K562 (cell line): ENCODE measurements at regions not wholly inside any gene's neighbourhood (a gene's known extent, or its start where the extent isn't known, plus 50 kb on each side); places are given as distances from the start of the nearest gene placed in this dataset.

Experiments used
- ATAC-seq: fragments of 200-7000 bp; cut with Tn5 transposase; 3 replicates; pipeline ENCODE4 v1.9.1; 2020; ENCODE audit warnings: moderate library complexity
- BruUV-seq: library from RNA; stranded (reverse); fragments of 400-500 nt; replicated peaks from 2 replicates; lab custom pipeline; 2021; lab: Mats Ljungman, UMichigan
- CTCF ChIA-PET: fragments of 300-600 bp; formaldehyde crosslinking; extraction: SDS; loops from one replicate; lab custom pipeline; 2021; ENCODE audit warnings: low intra/inter-chr PET ratio; lab: Yijun Ruan, JAX
- POLR2A ChIA-PET: fragments of 300-600, 350-650 bp; sonication (Branson Sonifier 250); formaldehyde crosslinking; extraction: SDS; loops from one replicate; lab custom pipeline; 2021; ENCODE audit warnings: antibody characterized with exemption, inconsistent platforms; lab: Yijun Ruan, JAX
- DNase-seq, 4 experiments: peaks; one replicate each; pipeline versions ENCODE4 v3.0.0 to v3.0.0-alpha.2; 2011 to 2018; ENCODE audit warnings: low spot score in 3 of 4, mixed read lengths in 3 of 4; ENCODE audit errors: extremely low read depth in 1 of 4
- FAIRE-seq: peaks from 2 replicates; lab custom pipeline; 2011; peaks lifted over from hg19 to GRCh38; lab: Jason Lieb, UNC
- H2AFZ ChIP-seq: 2 replicates; pipeline ENCODE4 v1.6.0; 2011; ENCODE audit warnings: low read depth, low read length, control low read depth, inconsistent platforms
- H3K27ac ChIP-seq: fragments of 200-600 bp; 3 replicates; pipeline ENCODE4 v1.8.0; 2011; ENCODE audit warnings: low read depth, mild to moderate bottlenecking, control low read depth, inconsistent platforms, low read length, moderate library complexity, mixed read lengths; ENCODE audit errors: extremely low read depth
- H3K27me3 ChIP-seq, 2 experiments: fragments of 300-600 bp in 1 of 2; 2 replicates in 1 of 2; 3 replicates in 1 of 2; pipeline versions ENCODE4 v1.6.0 to v1.8.0; 2011; ENCODE audit warnings: inconsistent platforms in 2 of 2, low read length in 2 of 2, mild to moderate bottlenecking in 1 of 2, mixed read lengths in 1 of 2, moderate library complexity in 1 of 2; ENCODE audit not compliant: control insufficient read depth in 2 of 2, insufficient read depth in 2 of 2
- H3K36me3 ChIP-seq: fragments of 300-600 bp; 3 replicates; pipeline ENCODE4 v1.8.0; 2011; ENCODE audit warnings: mild to moderate bottlenecking, low read length, inconsistent platforms; ENCODE audit not compliant: control insufficient read depth, insufficient read depth
- H3K4me1 ChIP-seq, 2 experiments: fragments of 200-600 bp in 1 of 2; replicated peaks in 1 of 2; 2 replicates in 1 of 2; 3 replicates in 1 of 2; pipeline versions ENCODE4 v1.5.1 to v1.8.0; 2011; ENCODE audit warnings: inconsistent platforms in 2 of 2, low read length in 2 of 2, mild to moderate bottlenecking in 1 of 2, mixed read lengths in 1 of 2, moderate library complexity in 1 of 2; ENCODE audit not compliant: control insufficient read depth in 2 of 2, insufficient read depth in 2 of 2
- H3K4me2 ChIP-seq: 2 replicates; pipeline ENCODE4 v1.6.1; 2011; ENCODE audit warnings: low read length, control low read depth, inconsistent platforms, mixed read lengths; ENCODE audit not compliant: insufficient read depth
- H3K4me3 ChIP-seq: fragments of 200-600 bp; sonication (generic), shearing (Covaris generic); 2 replicates; pipeline ENCODE4 v1.5.1; 2016; ENCODE audit warnings: control low read depth, inconsistent platforms
- H3K79me2 ChIP-seq: fragments of 200-600 bp; 3 replicates; pipeline ENCODE4 v1.8.0; 2011; ENCODE audit warnings: low read length, inconsistent platforms; ENCODE audit not compliant: control insufficient read depth, insufficient read depth
- H3K9ac ChIP-seq, 2 experiments: 2 replicates each; pipeline versions ENCODE4 v1.6.0 to v1.6.1; 2011; ENCODE audit warnings: low read depth in 2 of 2, low read length in 2 of 2, control low read depth in 1 of 2, inconsistent platforms in 1 of 2, mild to moderate bottlenecking in 1 of 2, mixed read lengths in 1 of 2; ENCODE audit not compliant: insufficient read depth in 1 of 2
- H3K9me1 ChIP-seq: one replicate; pipeline ENCODE4 v1.6.0; 2011; ENCODE audit warnings: inconsistent platforms, mild to moderate bottlenecking, low read length, moderate library complexity; ENCODE audit not compliant: control insufficient read depth, insufficient read depth
- H3K9me3 ChIP-seq: replicated peaks from 2 replicates; pipeline ENCODE4 v1.5.1; 2011; ENCODE audit warnings: low read depth, low read length, inconsistent platforms; ENCODE audit not compliant: control insufficient read depth, insufficient read depth
- H4K20me1 ChIP-seq: replicated peaks from 2 replicates; pipeline ENCODE4 v1.6.1; 2011; ENCODE audit warnings: low read length, inconsistent platforms, mixed read lengths; ENCODE audit not compliant: control insufficient read depth, insufficient read depth
- CHD7 ChIP-seq: fragments of 200-600 bp; sonication (generic); IDR thresholded peaks from one replicate; pipeline ENCODE4 v1.6.1; 2012; ENCODE audit warnings: mild to moderate bottlenecking, low read depth, low read length, inconsistent platforms
- IFI16 ChIP-seq: fragments of 250-450 bp; sonication (Bioruptor Pico); IDR thresholded peaks from 2 replicates; pipeline ENCODE4 v2.1.2; 2022; ENCODE audit warnings: mild to moderate bottlenecking, inconsistent platforms
- MNT ChIP-seq, 2 experiments: fragments of 450-650 bp; conservative IDR thresholded peaks; 2 replicates each; pipeline ENCODE4 v1.6.1; 2017; ENCODE audit warnings: mild to moderate bottlenecking in 2 of 2, moderate library complexity in 2 of 2
- SAFB2 ChIP-seq: fragments of 200-400 bp; formaldehyde crosslinking; IDR thresholded peaks from 2 replicates; pipeline ENCODE4 v1.6.1; 2018; ENCODE audit warnings: borderline replicate concordance, low read length, low read depth, moderate library complexity; ENCODE audit not compliant: severe bottlenecking
- UBTF ChIP-seq, 2 experiments: IDR thresholded peaks; 2 replicates each; pipeline ENCODE4 v1.6.1; 2012; ENCODE audit warnings: improper control_type of control experiment in 2 of 2, low read depth in 2 of 2, low read length in 2 of 2, borderline replicate concordance in 1 of 2
- WGBS: fragments of 100-300 bp; shearing (Covaris generic); methylation state at CpG from one replicate; pipeline ENCODE4 v1.1.6; 2016; ENCODE audit warnings: low coverage, mixed read lengths; ENCODE audit not compliant: insufficient coverage; ENCODE audit errors: missing lambda C conversion rate; 5-methylcytosine and 5-hydroxymethylcytosine counted together
- in situ Hi-C: fragments of 300-500 bp; cut with MboI; formaldehyde crosslinking; loops from 4 replicates; pipeline ENCODE4 v1.15.0; 2018; ENCODE audit warnings: inconsistent platforms, mixed read lengths
- intact Hi-C: fragments of 100-400 bp; cut with micrococcal nuclease; formaldehyde crosslinking; loops from 2 replicates; pipeline ENCODE4 v1.14.2; 2022

GRCh38 chr22:48630848-48631247 lies 1196.8 kb downstream of the BRD1 start:
- no TSS peak for BruUV-seq
- intact Hi-C loops (no loop called here), in situ Hi-C loops (no loop called here)
- no peak for FAIRE-seq
- WGBS = 0% methylated on average over 16 of the region's 17 CpGs
- no peak for DNase-seq
- H3K27ac ChIP-seq = no peak overlapping the region
- ChIA-PET CTCF (no interaction called here), POLR2A (no interaction called here)
- no peak overlapping the region for H3K9ac ChIP-seq
- no peaks in the 10 kb centered on the region for H4K20me1 ChIP-seq
- H3K36me3 ChIP-seq = no peaks in the 10 kb centered on the region
- no peaks in the 10 kb centered on the region for H3K9me1 ChIP-seq
- H2AFZ ChIP-seq = no peak overlapping the region
- no peaks in the 10 kb centered on the region for H3K79me2 ChIP-seq
- H3K9me3 ChIP-seq = no peaks in the 10 kb centered on the region
- ATAC-seq = no peak
- H3K4me3 ChIP-seq = no peak overlapping the region
- no peaks in the 10 kb centered on the region for H3K27me3 ChIP-seq
- no peaks in the 10 kb centered on the region for H3K4me1 ChIP-seq
- H3K4me2 ChIP-seq = no peak overlapping the region
- TF ChIP-seq MNT (conservative IDR thresholded peaks at IDR 0.05) (no peak), IFI16 (no peak), UBTF (IDR thresholded peaks at IDR 0.05; ENCODE audit: borderline replicate concordance in 1 of 2, low read depth in 2 of 2, low read length in 2 of 2) (no peak), SAFB2 (no peak), CHD7 (no peak)
